ENCODE measurements at regions not wholly inside any gene's neighbourhood (a gene's known extent, or its start where the extent isn't known, plus 50 kb on each side); places are given as distances from the start of the nearest gene placed in this dataset.

DNA sequence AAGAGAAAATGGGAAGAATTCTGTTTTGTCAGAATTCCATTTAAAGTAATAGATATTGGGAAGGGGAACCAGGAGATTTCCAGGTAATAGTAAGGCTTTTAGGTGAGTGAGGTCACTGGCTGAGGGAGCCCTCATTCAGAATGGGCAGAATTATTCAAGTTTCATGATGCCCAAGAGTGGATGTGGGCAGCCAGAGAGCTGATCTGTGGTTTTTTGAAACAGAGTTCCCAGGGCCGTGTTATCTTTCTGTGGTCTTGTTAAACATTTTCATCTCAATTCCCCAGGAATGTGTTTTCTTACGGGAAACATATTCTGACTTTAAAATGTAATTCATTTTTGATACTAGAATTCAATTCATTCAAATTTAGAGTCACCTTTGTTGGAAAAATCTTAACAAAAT is 182.0 kb upstream of the AADAT start:
- TF ChIP-seq, protein P1, sequence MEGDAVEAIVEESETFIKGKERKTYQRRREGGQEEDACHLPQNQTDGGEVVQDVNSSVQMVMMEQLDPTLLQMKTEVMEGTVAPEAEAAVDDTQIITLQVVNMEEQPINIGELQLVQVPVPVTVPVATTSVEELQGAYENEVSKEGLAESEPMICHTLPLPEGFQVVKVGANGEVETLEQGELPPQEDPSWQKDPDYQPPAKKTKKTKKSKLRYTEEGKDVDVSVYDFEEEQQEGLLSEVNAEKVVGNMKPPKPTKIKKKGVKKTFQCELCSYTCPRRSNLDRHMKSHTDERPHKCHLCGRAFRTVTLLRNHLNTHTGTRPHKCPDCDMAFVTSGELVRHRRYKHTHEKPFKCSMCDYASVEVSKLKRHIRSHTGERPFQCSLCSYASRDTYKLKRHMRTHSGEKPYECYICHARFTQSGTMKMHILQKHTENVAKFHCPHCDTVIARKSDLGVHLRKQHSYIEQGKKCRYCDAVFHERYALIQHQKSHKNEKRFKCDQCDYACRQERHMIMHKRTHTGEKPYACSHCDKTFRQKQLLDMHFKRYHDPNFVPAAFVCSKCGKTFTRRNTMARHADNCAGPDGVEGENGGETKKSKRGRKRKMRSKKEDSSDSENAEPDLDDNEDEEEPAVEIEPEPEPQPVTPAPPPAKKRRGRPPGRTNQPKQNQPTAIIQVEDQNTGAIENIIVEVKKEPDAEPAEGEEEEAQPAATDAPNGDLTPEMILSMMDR (conservative IDR thresholded peaks at IDR 0.05 in 1 of 2, IDR thresholded peaks at IDR 0.05 in 1 of 2; ENCODE audit: extremely low read depth in 1 of 2, insufficient read depth in 1 of 2, low read depth in 1 of 2, low read length in 2 of 2), result no peak
- TF ChIP-seq EZH2 (IDR thresholded peaks at IDR 0.05; ENCODE audit: borderline replicate concordance, low read length), result no peak

Data from mammary epithelial cell (primary cell).